Activated CD8-positive, alpha-beta memory T cell treated with anti-CD3 and anti-CD28 coated beads, Interleukin-2, amount 10 ng/mL, durations not matched to agents 7 days and 5 days (primary cell): ENCODE measurements at regions not wholly inside any gene's neighbourhood (a gene's known extent, or its start where the extent isn't known, plus 50 kb on each side); places are given as distances from the start of the nearest gene placed in this dataset.
A peak's percentile ranks its signal among the peaks of the same experiment; 100 is the strongest.

Experiments
- ATAC-seq: fragments of 150-1000 bp; cut with Tn5 transposase; one replicate; pipeline ENCODE4 v1.10.0; 2021; ENCODE audit warnings: moderate library complexity
- CTCF ChIA-PET: fragments of 350-600 bp; sonication (Branson Sonifier 250); formaldehyde crosslinking; loops from one replicate; lab custom pipeline; 2021; ENCODE audit warnings: antibody characterized with exemption; lab: Charles Lee
- DNase-seq: peaks from one replicate; pipeline ENCODE4 v3.0.0-alpha.2; 2020
- H3K27ac Mint-ChIP-seq: one replicate; pipeline ENCODE4 v1.8.0; 2021; ENCODE audit warnings: mild to moderate bottlenecking, mixed read lengths
- H3K27me3 Mint-ChIP-seq: one replicate; pipeline ENCODE4 v1.8.0; 2021; ENCODE audit warnings: mixed read lengths
- H3K36me3 Mint-ChIP-seq: one replicate; pipeline ENCODE4 v1.8.0; 2021; ENCODE audit warnings: mild to moderate bottlenecking, mixed read lengths
- H3K4me1 Mint-ChIP-seq: one replicate; pipeline ENCODE4 v1.8.0; 2021; ENCODE audit warnings: mixed read lengths
- H3K4me3 Mint-ChIP-seq: one replicate; pipeline ENCODE4 v1.8.0; 2021; ENCODE audit warnings: mild to moderate bottlenecking, moderate library complexity, mixed read lengths
- H3K9me3 Mint-ChIP-seq: one replicate; pipeline ENCODE4 v1.8.0; 2022; ENCODE audit warnings: low read depth, mixed read lengths

DNA sequence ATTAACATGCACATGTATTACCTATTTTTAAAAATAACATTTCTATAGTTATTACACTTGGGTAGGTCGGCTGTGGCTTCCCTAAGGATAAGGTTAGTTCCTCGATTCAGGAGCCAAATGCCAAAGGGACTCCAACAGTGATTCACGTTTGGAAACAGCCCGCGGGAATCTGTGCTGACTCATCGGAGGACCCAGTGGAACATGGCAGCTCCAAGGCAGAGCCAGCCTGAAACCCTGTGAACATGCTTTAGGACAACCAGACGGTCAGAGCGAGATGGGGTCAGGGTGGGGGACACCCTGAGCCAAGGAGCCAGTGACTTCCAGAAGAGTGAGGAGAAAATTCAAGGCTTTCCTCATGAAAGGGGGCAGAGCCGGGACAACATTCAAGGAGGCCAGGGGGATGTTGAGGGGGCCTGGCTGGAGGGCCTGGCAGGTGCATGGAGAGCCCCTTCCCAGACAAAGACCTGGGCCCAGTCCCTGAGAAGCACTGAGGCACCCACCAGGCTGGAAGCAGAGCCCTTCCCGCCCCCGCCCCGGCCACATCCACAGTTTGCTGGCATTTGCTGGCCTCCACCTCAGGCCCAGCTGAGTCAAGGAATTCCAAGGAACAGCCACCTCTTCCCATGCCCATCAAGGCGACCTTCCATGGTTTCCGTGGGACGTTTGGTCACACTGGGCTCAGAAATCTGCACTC, 133.2 kb downstream of the SNX5 start:
- no peaks in the 10 kb centered on the region for H3K9me3 Mint-ChIP-seq
- DNase-seq (no peak), ATAC-seq (no peak)
- H3K4me1 Mint-ChIP-seq, result no peaks in the 10 kb centered on the region
- CTCF ChIA-PET, result no interaction called here
- H3K36me3 Mint-ChIP-seq, result no peaks in the 10 kb centered on the region
- H3K27ac Mint-ChIP-seq, result no peak overlapping the region
- peaks cover 21% of the 10 kb centered on the region for H3K27me3 Mint-ChIP-seq
- H3K4me3 Mint-ChIP-seq, result no peak overlapping the region

DNA sequence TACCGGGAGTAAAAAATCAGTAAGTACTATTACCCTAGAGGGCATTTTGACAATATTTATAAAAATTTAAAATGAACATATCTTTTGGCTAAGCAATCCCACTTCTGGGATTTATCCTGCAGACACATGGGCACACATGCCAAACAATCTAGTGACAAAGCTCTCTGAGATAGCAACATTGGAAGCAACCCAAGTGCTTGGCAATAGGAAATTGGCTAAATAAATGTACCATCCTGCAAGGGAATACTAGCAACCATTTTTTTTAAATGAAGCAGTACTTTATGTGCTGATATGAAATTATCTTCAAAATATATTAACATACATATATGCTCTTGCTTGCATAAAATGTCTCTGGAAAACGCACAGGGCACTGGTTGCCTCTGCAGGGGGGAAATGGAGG, 133.8 kb downstream of the SNX5 start:
- no peak for DNase-seq
- Mint-ChIP-seq H3K27me3 (peaks cover 18% of the 10 kb centered on the region), H3K9me3 (no peaks in the 10 kb centered on the region), H3K4me3 (no peak overlapping the region), H3K27ac (no peak overlapping the region), H3K36me3 (no peaks in the 10 kb centered on the region), H3K4me1 (no peaks in the 10 kb centered on the region)
- CTCF ChIA-PET, result interaction anchor here (1.2 kb wide), 1 partner anchor 152 kb away, joined by 4 read pairs; the partner anchor contains the start of gene RRBP1
- ATAC-seq, result no peak

DNA sequence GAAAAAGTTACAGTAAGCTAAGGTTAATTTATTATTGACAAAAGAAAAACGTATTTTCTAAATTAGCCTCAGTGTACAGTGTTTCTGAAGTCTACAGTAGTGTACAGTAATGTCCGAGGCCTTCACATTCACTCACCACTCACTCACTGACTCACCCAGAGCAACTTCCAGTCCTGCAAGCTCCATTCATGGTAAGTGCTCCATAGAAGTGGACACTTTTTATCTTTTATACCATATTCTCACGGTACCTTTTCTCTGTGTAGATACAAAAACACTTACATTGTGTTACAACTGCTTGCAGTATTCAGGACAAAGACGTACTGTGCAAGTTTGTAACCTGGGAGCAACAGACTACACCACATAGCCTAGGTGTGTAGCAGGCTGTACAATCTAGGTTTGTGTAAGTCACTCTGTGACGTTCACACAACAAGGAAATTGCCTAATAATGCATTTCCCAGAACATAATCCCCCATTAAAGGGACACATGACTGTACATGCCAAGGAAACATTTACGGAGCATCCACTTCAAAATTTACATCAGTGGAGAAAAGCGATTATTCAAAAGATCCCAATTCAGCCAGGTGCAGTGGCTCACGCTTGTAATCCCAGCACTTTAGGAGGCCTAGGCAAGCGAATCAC, 133.4 kb downstream of the BANF2 start:
- no peaks in the 10 kb centered on the region for H3K36me3 Mint-ChIP-seq

DNA sequence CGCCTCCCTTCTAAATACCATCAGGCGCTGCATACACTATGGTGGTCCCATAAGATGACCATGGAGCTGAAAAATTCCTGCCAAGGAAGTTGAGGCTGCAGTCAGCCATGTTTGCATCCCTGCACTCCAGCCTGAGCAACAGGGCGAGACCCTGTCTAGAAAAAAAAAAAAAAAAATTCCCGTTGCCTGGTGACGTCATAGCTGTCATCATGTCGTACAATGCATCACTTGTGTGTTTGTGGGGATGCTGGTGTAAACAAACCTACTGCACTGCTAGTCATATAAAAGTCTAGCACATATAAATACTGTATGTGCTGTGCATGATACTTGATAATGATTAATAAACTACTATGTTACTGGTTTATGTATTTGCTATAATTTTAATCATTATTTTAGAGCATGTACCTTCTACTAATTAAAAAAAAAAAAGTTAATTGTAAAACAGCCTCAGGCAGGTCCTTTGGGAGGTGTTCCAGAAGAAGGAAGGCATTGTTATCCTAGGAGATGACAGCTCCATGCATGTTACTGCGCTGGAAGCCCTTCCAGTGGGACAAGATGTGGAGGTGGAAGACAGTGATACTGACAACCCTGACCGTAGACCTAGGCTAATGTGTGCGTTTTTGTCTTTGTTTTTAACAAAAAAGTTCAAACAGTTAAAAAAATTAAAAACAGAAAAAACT, 132.6 kb downstream of the BANF2 start:
- no peaks in the 10 kb centered on the region for H3K4me1 Mint-ChIP-seq
- no peaks in the 10 kb centered on the region for H3K36me3 Mint-ChIP-seq
- H3K9me3 Mint-ChIP-seq, result no peaks in the 10 kb centered on the region
- ATAC-seq, result no peak
- no peak overlapping the region for H3K27ac Mint-ChIP-seq
- CTCF ChIA-PET, result no interaction called here
- DNase-seq, result no peak
- H3K27me3 Mint-ChIP-seq, result peaks cover 17% of the 10 kb centered on the region
- H3K4me3 Mint-ChIP-seq, result no peak overlapping the region

More for the DNA sequence above, 133.4 kb downstream of the BANF2 start:
- Mint-ChIP-seq H3K9me3 (no peaks in the 10 kb centered on the region), H3K4me1 (no peaks in the 10 kb centered on the region), H3K27me3 (peaks cover 17% of the 10 kb centered on the region), H3K27ac (no peak overlapping the region), H3K4me3 (no peak overlapping the region)
- CTCF ChIA-PET, result no interaction called here
- ATAC-seq (no peak), DNase-seq (no peak)

DNA sequence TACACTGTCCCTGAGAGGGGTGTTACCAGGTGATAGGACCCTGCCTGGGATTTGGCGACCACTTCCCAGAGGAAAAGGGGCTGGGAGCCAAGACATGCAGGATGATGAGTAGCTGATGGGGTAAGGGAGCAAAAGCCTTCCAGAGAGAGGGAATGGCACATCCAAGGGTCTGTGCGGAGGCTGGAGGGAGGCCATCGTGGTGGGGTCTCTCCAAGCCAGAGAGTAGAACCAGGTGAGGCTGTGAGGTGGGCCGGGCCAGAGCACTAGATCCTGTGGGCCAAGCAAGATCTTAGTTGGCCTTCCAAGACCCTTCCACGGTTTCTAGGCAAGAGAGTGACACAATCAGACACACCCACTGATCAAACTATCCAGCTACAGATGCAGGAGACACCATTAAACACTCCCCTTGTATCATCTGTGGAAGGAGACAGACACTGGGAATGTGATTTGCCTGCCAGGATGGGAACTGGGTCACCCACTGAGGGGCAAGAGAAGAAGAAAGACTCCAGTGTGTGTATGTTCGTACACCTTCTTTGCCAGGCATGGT, 128.9 kb downstream of the BANF2 start:
- no peak overlapping the region for H3K4me3 Mint-ChIP-seq
- H3K27me3 Mint-ChIP-seq, result peaks cover 14% of the 10 kb centered on the region
- CTCF ChIA-PET, result no interaction called here
- H3K27ac Mint-ChIP-seq, result no peak overlapping the region
- DNase-seq (no peak), ATAC-seq (no peak)
- peaks cover 20% of the 10 kb centered on the region for H3K4me1 Mint-ChIP-seq
- no peaks in the 10 kb centered on the region for H3K36me3 Mint-ChIP-seq
- H3K9me3 Mint-ChIP-seq, result no peaks in the 10 kb centered on the region

DNA sequence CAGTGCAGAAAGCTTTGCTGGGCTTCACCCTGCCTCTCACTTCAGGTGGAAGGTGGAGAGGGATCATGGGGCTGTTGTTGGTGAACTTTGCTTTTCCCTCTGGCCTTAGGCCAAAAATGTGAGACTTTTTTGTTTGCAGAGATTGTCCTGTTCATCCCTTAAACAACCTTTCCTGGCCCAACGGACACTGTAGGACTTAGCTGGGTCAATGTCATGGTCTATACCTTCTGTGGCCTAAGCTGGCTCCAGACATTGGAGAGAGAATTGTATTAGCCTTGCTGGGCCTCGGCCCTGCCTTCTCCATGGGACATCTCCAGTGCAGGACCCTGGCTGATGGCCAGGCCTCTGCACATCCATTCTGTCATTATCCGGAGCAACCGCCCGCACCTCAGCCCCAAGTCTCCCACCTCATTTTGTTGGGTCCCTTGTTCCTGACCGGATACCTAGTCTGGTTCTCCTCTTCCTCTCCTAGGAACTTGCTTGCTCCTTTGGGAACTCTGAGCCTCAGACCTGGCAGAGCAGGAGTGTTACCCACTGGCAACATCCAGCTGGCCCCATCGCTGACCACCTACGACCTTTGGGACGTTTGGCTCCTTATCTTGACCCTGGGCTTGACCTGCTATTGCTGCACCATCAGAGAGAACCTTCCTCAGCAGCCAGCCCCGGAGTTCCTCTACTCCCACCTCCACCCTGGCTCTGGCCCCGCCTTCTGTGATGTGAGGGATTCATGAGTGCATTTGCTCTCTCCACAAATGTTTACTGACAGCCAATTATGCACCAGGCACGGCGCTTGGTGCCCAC, 128.2 kb downstream of the BANF2 start:
- Mint-ChIP-seq H3K36me3 (no peaks in the 10 kb centered on the region), H3K9me3 (no peaks in the 10 kb centered on the region), H3K27me3 (peaks cover 12% of the 10 kb centered on the region), H3K27ac (no peak overlapping the region), H3K4me1 (peaks cover 20% of the 10 kb centered on the region), H3K4me3 (no peak overlapping the region)
- CTCF ChIA-PET, result no interaction called here
- DNase-seq, result no peak
- ATAC-seq, result no peak

DNA sequence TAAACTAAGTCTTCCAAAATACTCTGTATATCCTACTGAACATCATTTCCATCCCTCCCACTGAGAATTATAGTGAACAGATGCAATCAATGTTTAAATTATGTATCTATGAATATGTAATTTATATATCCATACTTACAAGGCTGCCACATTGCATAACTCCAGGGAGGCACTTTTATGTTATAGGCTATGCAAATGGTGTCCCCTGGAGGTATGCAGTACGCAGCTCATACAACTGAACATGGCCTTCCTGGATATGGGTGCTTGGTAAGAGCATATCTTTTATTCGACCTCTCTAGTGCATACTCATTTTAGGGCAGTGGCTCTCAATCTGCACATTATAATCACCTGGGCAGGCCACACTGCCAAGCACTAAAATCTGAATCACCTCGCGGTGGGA, 127.3 kb downstream of the BANF2 start:
- CTCF ChIA-PET, result no interaction called here

DNA sequence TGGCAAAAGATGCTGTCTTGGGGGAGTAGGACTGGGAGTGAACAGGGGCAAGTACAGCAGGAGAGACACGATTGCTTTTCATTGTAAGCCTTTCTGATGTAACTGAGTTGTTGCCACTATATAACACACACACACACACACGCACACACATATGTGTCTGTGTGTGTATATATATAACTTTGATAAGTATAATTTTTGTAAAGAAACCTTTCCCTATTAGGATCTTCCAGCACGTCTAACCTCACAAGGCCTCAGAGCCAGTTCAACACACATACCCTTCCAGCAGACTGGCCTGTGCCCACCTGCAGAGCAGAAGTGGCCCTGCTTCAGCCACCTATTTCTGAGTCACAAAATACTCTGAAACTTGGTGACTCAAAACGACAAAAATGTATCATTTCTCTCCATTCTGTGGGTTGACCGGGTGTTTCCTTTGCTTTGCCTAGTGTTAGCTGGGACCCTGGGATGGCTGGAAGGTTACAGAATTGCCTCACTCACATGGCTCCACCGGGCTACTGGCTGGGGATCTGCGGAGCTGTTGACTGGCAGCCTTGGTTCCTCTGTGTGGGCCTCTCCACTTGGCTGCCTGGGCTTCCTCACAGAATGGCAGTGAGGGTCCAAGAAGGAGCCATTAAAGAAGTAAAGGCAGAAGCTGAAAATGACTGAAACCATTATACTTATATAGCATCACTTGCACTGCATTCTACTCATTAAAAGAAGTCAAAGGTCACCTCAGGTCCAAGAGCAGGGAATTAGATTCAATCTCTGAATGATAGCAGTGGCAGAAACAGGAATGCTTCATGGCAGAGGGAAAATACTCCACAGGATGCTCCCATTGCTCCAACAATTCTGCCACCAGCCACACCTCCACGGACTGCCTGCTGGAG, 126.4 kb downstream of the BANF2 start:
- CTCF ChIA-PET, result no interaction called here
- DNase-seq (peak; percentile 64), ATAC-seq (peak; percentile 87)
- H3K36me3 Mint-ChIP-seq, result no peaks in the 10 kb centered on the region
- H3K4me3 Mint-ChIP-seq, result no peak overlapping the region
- H3K27me3 Mint-ChIP-seq, result peaks cover 8% of the 10 kb centered on the region
- peaks cover 20% of the 10 kb centered on the region for H3K4me1 Mint-ChIP-seq
- no peak overlapping the region for H3K27ac Mint-ChIP-seq
- H3K9me3 Mint-ChIP-seq, result no peaks in the 10 kb centered on the region

More for the DNA sequence above, 127.3 kb downstream of the BANF2 start:
- DNase-seq (no peak), ATAC-seq (no peak)
- H3K4me3 Mint-ChIP-seq, result no peak overlapping the region
- H3K27ac Mint-ChIP-seq, result no peak overlapping the region
- peaks cover 20% of the 10 kb centered on the region for H3K4me1 Mint-ChIP-seq
- H3K27me3 Mint-ChIP-seq, result peaks cover 12% of the 10 kb centered on the region
- H3K36me3 Mint-ChIP-seq, result no peaks in the 10 kb centered on the region
- H3K9me3 Mint-ChIP-seq, result no peaks in the 10 kb centered on the region

DNA sequence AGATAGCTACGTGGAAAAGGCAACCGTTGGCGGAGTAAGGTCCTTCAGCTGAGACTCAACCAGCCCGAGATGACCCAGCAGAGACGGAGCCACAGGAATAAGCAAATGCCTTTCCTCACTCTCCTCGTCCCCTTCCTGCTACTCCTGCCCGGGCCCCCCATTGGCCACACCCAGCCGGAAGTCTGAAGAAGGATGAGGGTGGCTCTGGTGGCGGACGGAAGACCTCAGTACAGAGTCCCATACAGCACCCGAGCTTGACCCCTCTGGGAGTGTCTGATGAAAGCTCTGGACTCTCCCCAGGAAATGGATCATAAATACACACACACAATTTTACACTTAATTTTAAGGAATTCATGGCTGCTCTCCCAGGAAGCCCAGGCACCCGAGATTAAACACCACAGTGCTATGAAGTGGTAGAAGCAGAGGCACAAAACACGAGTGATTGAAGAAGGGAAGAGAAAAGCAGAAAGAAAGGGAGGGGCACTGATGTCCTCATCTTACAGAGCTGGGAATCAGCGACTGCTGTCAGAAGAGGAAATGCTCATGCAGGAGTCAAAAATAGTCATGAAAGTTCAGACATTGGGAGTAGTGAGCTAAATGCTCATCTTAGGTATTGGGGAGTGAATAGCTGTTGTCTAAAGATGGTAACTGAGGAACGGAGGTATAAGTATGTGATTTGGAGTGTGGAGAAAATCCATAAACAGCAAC, 125.6 kb downstream of the BANF2 start:
- Mint-ChIP-seq H3K4me1 (peaks cover 20% of the 10 kb centered on the region), H3K36me3 (no peaks in the 10 kb centered on the region), H3K4me3 (no peak overlapping the region), H3K9me3 (no peaks in the 10 kb centered on the region), H3K27ac (no peak overlapping the region), H3K27me3 (peaks cover 3% of the 10 kb centered on the region)
- no peak for DNase-seq
- no peak for ATAC-seq
- CTCF ChIA-PET, result interaction anchor here (0.5 to 1.2 kb wide), 3 partner anchors 20 to 37 kb away, joined by 3 read pairs; no protein-coding TSS in a partner anchor

DNA sequence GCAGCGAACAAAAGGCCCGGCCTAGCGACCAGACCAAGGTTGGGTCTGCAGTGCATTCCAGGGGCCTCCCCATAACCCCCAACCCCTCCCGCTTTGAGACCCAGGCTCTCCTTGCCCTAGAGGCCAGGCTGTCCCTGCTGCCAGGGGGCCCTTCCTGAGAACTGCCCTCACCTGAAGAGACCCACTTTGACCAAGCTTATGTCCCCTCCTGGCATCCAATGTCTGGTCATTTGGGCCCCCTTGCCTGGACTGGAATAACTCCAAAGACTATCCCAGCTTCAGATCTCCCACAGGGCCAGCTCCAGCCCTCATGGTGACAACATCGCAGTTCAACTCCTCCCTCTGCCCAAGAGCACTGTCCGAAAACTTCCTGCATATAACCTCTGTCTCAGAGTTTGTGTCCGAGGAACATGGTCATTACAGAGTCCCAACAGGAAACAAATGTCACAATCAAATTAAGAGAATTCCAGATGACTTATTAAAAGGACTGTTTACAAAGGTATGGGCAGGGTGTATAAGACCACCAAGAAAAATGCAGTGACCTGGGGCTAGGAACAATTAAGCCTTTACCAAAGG, 125.0 kb downstream of the BANF2 start:
- peaks cover 20% of the 10 kb centered on the region for H3K4me1 Mint-ChIP-seq
- no peak overlapping the region for H3K4me3 Mint-ChIP-seq
- H3K36me3 Mint-ChIP-seq, result no peaks in the 10 kb centered on the region
- ATAC-seq (no peak), DNase-seq (no peak)
- no peaks in the 10 kb centered on the region for H3K9me3 Mint-ChIP-seq
- no peak overlapping the region for H3K27ac Mint-ChIP-seq
- peaks cover 3% of the 10 kb centered on the region for H3K27me3 Mint-ChIP-seq
- CTCF ChIA-PET, result interaction anchor here (0.5 to 1.2 kb wide), 4 partner anchors 21 to 70 kb away, joined by 3 read pairs; no protein-coding TSS in a partner anchor

DNA sequence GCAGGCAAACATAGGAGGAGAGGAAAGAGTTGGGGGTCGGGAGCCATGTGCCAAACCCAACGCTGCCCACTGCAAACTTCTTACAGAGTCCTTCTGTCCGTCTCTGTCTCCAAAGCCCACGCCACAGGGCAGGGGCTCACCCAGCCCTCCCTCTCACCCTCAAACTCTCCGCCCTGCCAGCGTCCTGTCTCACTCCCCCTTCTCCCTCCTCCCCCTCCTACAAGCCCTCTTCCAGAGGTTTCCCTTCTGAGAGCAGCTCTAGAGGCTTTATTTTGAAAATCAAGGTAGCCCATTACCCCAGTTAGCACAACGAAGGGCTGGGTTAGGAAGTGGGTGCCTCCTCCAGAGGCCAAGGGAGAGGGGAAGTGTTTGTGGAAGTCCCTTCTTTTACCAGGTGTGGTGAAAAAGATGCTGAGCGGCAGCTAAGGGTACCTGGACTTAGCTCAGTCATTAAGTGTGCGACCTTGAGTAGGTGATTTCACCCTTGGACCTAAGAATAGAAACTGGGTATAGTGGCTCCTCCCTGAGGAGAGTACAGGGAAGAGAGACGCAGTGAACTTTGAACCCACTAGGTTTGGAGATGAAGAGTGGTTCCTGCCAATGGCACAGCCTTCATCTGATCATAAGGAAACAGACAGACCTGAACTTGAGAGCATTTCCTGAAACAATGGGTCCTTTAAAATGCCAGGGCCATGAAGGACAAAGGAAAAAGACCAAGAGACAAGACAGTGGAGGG, 123.8 kb downstream of the BANF2 start:
- no peaks in the 10 kb centered on the region for H3K9me3 Mint-ChIP-seq
- H3K4me3 Mint-ChIP-seq, result no peak overlapping the region
- CTCF ChIA-PET, result interaction anchor here (0.8 to 1.1 kb wide), 2 partner anchors 14 to 72 kb away, joined by 3 read pairs; no protein-coding TSS in a partner anchor
- DNase-seq, result no peak
- H3K27me3 Mint-ChIP-seq, result peaks cover 2% of the 10 kb centered on the region
- no peak for ATAC-seq
- no peak overlapping the region for H3K27ac Mint-ChIP-seq
- peaks cover 20% of the 10 kb centered on the region for H3K4me1 Mint-ChIP-seq
- no peaks in the 10 kb centered on the region for H3K36me3 Mint-ChIP-seq
